ENCODE measurements at regions not wholly inside any gene's neighbourhood (a gene's known extent, or its start where the extent isn't known, plus 50 kb on each side); places are given as distances from the start of the nearest gene placed in this dataset.

DNA sequence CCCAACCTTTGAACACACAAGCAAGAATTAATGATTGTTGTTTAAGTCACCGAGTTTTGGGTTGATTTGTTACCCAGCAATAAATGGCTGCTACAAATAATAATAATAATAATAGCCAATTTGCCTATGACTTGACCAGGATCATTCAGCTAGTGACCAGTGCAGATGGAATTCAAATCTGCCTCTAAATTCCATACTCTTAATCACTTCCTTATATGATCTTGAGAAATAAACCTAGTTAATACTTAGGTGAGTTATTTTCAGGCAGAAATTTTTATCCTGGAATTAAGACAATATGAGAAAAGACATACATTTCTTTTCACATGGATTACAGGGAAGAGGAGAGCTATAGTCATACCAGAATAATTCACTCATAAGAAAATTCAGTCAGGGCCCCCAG is 116.0 kb upstream of the GALNT15 start:
- dilution Hi-C loops (cut with HindIII; ENCODE audit: low sequenced_read_pairs, unreplicated experiment) = no loop called here
- H2BK20ac ChIP-seq (ENCODE audit: low read depth, low read length) = peak overlapping the region; percentile 99
- H3K4me1 ChIP-seq (ENCODE audit: control insufficient read depth, insufficient read depth, low read length) = peaks cover 24% of the 10 kb centered on the region
- H3K14ac ChIP-seq (replicated peaks; ENCODE audit: low read depth, low read length) = peak overlapping the region; percentile 99
- H3K4me3 ChIP-seq (ENCODE audit: insufficient read depth, low read depth, low read length) = no peak overlapping the region
- H3K4ac ChIP-seq (ENCODE audit: low read depth, low read length) = peak overlapping the region; percentile 100
- H2AFZ ChIP-seq (replicated peaks; ENCODE audit: low read length, poor library complexity) = no peak overlapping the region
- H3K4me2 ChIP-seq (ENCODE audit: low read depth, low read length) = no peak overlapping the region
- in situ Hi-C loops (cut with MboI; ENCODE audit: low sequenced_read_pairs) = loop anchor here (25.0 kb wide), 1 partner anchor 421 kb away; no protein-coding TSS in a partner anchor
- H4K5ac ChIP-seq (ENCODE audit: low read depth, low read length) = peak overlapping the region; percentile 100
- DNase-seq (peak; percentile 60), ATAC-seq (ENCODE audit: low read depth) (no peak)
- peak overlapping the region; percentile 100 for H2BK15ac ChIP-seq (ENCODE audit: low read depth, low read length)
- ChIA-PET CTCF (interaction anchor here (1.3 to 2.4 kb wide), 3 partner anchors 9 to 120 kb away, joined by 3 to 9 read pairs (median 5); no protein-coding TSS in a partner anchor), POLR2A (ENCODE audit: unreplicated experiment) (interaction anchor here (1.4 to 2.3 kb wide), 2 partner anchors 31 to 115 kb away, joined by 4 to 5 read pairs; partner anchors contain the start of gene GALNT15)
- BruUV-seq (replicated peaks) = no TSS peak
- WGBS, 2 experiments (ENCODE audit: extremely low coverage in 2 of 2, insufficient read length in 1 of 2) = no CpG with 5 or more reads among the region's 1 CpG
- H3K27ac ChIP-seq (ENCODE audit: insufficient read depth, low read length) = peak overlapping the region; percentile 95
- H3K9me1 ChIP-seq (ENCODE audit: insufficient read depth, low read length) = peaks cover 24% of the 10 kb centered on the region
- H3K9me3 ChIP-seq (ENCODE audit: control insufficient read depth, insufficient read depth, low read length) = no peaks in the 10 kb centered on the region; the same call in 1 of the 2 replicates
- H3K56ac ChIP-seq (ENCODE audit: extremely low read depth, insufficient read depth, low read length) = peak overlapping the region; percentile 100
- no peaks in the 10 kb centered on the region for H3K36me3 ChIP-seq (ENCODE audit: control insufficient read depth, insufficient read depth, low read length)
- no peak overlapping the region for H3K9ac ChIP-seq (ENCODE audit: low read depth, low read length)
- intact Hi-C loops (cut with micrococcal nuclease) = no loop called here
- peak overlapping the region; percentile 100 for H2BK5ac ChIP-seq (ENCODE audit: low read depth, low read length, poor library complexity, severe bottlenecking)
- TF ChIP-seq FOS (IDR thresholded peaks at IDR 0.05; ENCODE audit: low read depth, low read length) (no peak), USF2 (IDR thresholded peaks at IDR 0.05; ENCODE audit: low read depth, low read length) (no peak), POLR2A (IDR thresholded peaks at IDR 0.05; ENCODE audit: low read depth, low read length) (no peak; the same call in 1 of the 2 replicates), RAD21 (IDR thresholded peaks at IDR 0.05; ENCODE audit: low read length) (no peak), MAZ (IDR thresholded peaks at IDR 0.05; ENCODE audit: borderline replicate concordance, low read depth, low read length) (no peak), SMC3 (IDR thresholded peaks at IDR 0.05; ENCODE audit: low read depth, low read length) (no peak), RCOR1 (IDR thresholded peaks at IDR 0.05; ENCODE audit: insufficient replicate concordance, low read length) (no peak), NFE2L2 (IDR thresholded peaks at IDR 0.05; ENCODE audit: low read depth, low read length) (no peak), RFX5 (IDR thresholded peaks at IDR 0.05; ENCODE audit: low read depth, low read length) (no peak), BHLHE40 (IDR thresholded peaks at IDR 0.05; ENCODE audit: low read depth, low read length) (no peak), CEBPB (IDR thresholded peaks at IDR 0.05; ENCODE audit: low read depth, low read length) (no peak), MXI1 (IDR thresholded peaks at IDR 0.05; ENCODE audit: borderline replicate concordance, low read depth, low read length) (no peak), CHD1 (IDR thresholded peaks at IDR 0.05; ENCODE audit: low read depth, low read length) (no peak), MAFK (IDR thresholded peaks at IDR 0.05; ENCODE audit: low read depth, low read length) (no peak)
- TF ChIP-seq, protein P1, sequence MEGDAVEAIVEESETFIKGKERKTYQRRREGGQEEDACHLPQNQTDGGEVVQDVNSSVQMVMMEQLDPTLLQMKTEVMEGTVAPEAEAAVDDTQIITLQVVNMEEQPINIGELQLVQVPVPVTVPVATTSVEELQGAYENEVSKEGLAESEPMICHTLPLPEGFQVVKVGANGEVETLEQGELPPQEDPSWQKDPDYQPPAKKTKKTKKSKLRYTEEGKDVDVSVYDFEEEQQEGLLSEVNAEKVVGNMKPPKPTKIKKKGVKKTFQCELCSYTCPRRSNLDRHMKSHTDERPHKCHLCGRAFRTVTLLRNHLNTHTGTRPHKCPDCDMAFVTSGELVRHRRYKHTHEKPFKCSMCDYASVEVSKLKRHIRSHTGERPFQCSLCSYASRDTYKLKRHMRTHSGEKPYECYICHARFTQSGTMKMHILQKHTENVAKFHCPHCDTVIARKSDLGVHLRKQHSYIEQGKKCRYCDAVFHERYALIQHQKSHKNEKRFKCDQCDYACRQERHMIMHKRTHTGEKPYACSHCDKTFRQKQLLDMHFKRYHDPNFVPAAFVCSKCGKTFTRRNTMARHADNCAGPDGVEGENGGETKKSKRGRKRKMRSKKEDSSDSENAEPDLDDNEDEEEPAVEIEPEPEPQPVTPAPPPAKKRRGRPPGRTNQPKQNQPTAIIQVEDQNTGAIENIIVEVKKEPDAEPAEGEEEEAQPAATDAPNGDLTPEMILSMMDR (conservative IDR thresholded peaks at IDR 0.05; ENCODE audit: low read depth, low read length) = no peak
- TF ChIP-seq, protein P2, sequence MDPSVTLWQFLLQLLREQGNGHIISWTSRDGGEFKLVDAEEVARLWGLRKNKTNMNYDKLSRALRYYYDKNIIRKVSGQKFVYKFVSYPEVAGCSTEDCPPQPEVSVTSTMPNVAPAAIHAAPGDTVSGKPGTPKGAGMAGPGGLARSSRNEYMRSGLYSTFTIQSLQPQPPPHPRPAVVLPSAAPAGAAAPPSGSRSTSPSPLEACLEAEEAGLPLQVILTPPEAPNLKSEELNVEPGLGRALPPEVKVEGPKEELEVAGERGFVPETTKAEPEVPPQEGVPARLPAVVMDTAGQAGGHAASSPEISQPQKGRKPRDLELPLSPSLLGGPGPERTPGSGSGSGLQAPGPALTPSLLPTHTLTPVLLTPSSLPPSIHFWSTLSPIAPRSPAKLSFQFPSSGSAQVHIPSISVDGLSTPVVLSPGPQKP (IDR thresholded peaks at IDR 0.05; ENCODE audit: borderline replicate concordance, low read depth, low read length) = no peak
- H3K23ac ChIP-seq (ENCODE audit: low read depth, low read length) = peak overlapping the region; percentile 99
- peaks cover 5 to 18% of the 10 kb centered on the region in 2 experiments; a peak in 3 of 4 replicates for H3K79me1 ChIP-seq (ENCODE audit: low read depth in 1 of 2, low read length in 2 of 2)
- H3K18ac ChIP-seq (ENCODE audit: low read depth, low read length) = peak overlapping the region; percentile 99
- H4K91ac ChIP-seq (ENCODE audit: insufficient read depth, low read depth, low read length) = peak overlapping the region; percentile 100
- H3K27me3 ChIP-seq (ENCODE audit: control insufficient read depth, insufficient read depth, low read length) = no peaks in the 10 kb centered on the region
- H2BK120ac ChIP-seq (ENCODE audit: low read depth, low read length) = peak overlapping the region; percentile 100
- peak overlapping the region; percentile 100 for H2AK5ac ChIP-seq (ENCODE audit: low read depth, low read length)
- no peaks in the 10 kb centered on the region for H4K20me1 ChIP-seq (ENCODE audit: insufficient read depth, low read length)
- H4K8ac ChIP-seq (ENCODE audit: low read depth in 2 of 2, low read length in 2 of 2) = peak overlapping the region; percentile 99 to 100
- H2AK9ac ChIP-seq (replicated peaks; ENCODE audit: low read depth, low read length, poor library complexity) = peak overlapping the region; percentile 94

Measured in IMR-90 (cell line).